GM23248 (cell line): ENCODE measurements at regions not wholly inside any gene's neighbourhood (a gene's known extent, or its start where the extent isn't known, plus 50 kb on each side); places are given as distances from the start of the nearest gene placed in this dataset.

Source experiments
- EZH2 ChIP-seq: fragments of 200-600 bp; sonication (generic); IDR thresholded peaks from 2 replicates; pipeline ENCODE4 v1.6.1; 2018; ENCODE audit warnings: antibody characterized with exemption, mild to moderate bottlenecking; ENCODE audit not compliant: insufficient read depth, poor library complexity, severe bottlenecking
- EZH2phosphoT487 ChIP-seq: fragments of 200-600 bp; sonication (generic); IDR thresholded peaks from 2 replicates; pipeline ENCODE4 v1.6.1; 2018; ENCODE audit warnings: antibody characterized with exemption, moderate library complexity, mild to moderate bottlenecking, low read depth; ENCODE audit not compliant: insufficient read depth

GRCh38 chr1:103371234-103371633, 154.3 kb upstream of the RNPC3 start:
- TF ChIP-seq EZH2phosphoT487: no peak
- no peak for TF ChIP-seq EZH2
